ENCODE measurements at regions not wholly inside any gene's neighbourhood (a gene's known extent, or its start where the extent isn't known, plus 50 kb on each side); places are given as distances from the start of the nearest gene placed in this dataset.
"Not testable (repeated sequence)": the region's sequence is repeated elsewhere in the genome, so short reads cannot be mapped to it uniquely, and the experiment has no call there.

DNA sequence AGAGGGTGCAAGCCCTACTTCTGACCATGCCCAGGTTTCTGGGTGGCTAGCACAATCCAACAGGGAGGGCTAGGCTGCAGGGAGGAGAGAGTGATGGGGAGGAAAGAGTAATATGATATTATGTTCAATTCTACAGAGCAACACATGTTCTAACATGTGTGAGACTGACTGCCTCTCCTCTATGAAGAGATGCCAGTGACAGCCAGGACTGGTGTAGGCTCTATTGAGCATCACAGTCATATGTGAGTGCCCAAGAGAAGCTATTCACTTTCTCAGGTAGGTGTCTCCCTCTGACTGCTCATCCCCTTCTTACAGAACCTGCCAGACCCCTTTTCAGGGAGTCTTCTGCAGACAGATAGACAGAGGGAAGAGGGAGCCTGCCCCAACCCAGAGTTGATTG, 446.1 kb downstream of the SIPA1L2 start:
- DNase-seq = no peak

DNA sequence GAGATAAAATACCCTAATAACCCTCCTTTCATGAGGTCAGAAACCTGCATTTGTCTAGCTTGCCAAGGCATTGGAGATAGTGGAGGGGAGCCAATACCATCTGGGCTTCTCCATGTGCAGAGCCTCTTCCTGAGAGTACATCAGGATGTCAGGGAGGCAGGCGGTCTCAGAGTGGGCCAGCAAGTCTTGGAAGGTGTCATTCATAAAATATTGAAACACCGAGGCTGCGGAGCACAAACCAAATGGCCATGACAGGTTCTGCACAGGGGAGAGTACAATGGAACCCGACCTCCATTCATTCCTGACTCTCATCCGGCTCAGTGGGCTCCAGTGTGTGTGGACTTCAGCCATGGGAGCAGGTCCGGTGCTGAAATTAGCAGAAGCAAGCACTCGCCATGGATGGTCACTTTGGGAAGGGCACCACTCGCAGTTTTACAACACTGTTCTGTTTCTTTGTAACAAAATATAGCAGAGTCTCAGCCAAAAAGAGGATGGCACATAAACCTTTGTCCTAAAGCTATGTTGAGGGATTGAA, 446.6 kb downstream of the SIPA1L2 start:
- no peak for DNase-seq

DNA sequence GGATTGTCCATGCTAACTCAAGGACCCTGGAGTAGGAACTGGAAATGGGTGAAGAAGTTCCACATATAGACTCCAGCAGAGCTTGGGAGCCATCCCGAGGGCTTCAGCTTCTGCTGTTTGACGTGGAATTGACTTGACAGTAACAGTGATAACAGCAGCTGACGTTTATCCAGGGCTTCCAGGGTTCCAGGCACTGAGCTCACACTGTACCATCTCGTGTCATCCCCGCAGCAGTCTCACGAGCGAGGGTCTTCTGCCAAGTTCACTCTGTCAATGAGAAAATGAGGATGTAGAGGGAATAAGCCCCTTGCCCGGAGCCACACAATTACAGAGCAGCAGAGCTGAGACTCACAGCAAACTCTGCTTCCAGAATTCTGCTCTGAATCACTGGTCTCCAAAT, 447.7 kb downstream of the SIPA1L2 start:
- no peak for DNase-seq

DNA sequence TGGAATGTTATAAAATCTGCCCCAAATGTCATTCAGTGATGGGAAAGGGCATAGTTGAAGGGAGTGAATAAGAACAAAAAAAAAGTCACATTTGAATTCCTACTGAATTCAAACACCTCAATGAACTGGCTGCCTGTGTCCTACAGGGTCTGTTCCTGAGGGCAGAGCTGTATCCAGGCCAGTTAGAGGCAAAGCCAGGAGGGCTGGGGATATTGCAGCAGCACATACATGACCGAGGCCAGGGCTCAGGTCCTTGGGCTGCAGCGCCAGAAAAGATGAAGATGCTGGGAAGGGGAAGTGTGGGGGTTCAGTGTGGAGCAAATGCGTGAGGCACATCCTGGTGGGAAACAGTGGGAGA, 449.2 kb downstream of the SIPA1L2 start:
- no peak for DNase-seq

DNA sequence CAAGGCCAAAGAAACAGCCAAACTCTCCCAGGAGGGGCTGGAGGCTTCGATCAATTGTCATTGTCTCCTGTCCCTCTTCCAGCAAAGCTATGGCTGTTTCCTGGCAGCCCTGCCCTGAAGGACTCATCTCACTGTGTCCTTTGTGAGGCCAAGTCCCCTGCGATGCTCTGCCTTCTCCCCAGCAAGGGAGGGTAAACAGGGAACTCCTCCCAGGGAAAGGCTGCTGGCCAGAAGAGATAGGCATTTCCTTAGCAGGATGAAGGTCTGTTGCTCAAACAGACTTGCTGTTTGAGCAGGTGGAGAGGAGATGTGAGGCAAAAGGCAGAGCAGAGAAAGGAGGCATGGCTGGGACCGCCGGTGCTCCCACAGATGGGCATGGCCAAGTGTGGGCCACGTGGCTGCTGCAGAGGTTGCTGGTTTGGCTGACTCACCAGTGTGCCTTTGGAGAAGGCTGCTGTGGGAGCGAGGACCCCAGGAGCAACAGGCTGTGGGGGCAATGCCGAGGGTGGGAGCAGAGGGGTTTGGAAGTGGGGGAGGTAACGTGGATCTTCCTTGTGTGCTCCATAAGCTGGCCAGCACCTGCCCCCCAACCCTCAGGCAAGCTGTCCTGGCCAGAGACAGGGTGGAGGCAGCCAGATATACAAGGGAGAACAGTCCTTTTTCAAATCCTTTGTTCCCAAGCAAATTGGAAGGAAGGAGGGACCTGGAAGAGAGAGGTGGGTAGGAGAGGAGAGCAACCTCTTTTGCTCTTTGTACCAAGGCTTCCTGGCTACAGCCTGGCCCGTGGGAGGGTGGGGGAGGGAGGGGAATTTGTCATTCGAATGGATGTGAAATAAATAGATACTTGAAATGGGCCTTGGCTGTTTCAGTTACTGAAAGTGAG, 449.8 kb downstream of the SIPA1L2 start:
- no peak for DNase-seq

DNA sequence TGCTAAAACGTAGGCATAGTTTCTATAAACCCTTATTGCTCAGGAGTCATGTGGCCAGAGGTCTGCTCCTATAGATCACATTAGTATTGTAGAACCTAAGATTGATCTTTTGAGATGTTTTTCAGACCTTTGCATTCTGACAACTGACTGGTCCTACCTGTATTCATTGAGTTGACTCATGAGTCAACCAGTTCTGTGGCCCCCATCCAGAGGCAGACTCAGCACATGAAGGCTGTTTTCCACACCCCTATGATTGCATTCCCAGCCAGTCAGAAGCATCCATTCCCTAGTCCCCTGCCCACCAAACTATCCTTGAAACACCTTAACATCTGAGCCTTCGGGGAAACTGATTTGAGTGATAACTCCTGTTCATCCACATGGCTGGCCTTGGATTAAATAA, 451.7 kb downstream of the SIPA1L2 start:
- DNase-seq = no peak

DNA sequence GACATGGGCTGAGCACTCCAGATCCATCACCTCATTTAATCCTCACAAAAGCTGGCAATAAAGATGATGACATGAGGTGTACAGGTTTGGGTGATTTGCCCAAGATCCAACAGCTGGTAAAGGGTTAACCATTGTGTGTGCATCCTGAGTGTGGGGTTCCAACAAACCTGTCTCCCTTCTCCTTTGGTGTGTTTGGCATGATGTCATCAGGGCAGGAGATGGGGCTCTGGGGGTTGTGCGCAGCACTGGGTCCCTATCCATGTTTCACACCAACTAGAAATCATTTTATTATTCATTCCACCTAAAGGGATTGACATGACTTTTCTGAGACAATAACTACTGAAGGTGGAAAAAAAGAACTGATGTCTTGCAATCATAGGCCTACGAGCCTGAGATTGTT, 452.5 kb downstream of the SIPA1L2 start:
- DNase-seq = no peak

DNA sequence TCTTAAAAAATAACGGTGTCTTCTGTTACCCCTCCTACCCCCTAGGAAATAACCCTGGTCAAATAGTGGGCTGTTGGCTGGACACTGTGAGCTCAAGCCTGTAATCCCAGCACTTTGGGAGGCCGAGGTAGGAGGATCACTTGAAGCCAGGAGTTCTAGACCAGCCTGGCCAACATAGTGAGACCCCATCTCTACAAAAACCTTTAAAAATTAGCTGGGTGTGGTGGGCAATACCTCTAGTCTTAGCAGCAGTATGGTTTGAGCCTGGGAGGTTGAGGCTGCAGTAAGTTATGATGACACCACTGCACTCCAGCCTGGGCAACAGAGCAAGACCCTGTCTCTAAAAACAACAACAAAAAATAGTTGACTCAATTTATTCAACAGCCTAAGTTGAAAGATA, 453.7 kb downstream of the SIPA1L2 start:
- no peak for DNase-seq

DNA sequence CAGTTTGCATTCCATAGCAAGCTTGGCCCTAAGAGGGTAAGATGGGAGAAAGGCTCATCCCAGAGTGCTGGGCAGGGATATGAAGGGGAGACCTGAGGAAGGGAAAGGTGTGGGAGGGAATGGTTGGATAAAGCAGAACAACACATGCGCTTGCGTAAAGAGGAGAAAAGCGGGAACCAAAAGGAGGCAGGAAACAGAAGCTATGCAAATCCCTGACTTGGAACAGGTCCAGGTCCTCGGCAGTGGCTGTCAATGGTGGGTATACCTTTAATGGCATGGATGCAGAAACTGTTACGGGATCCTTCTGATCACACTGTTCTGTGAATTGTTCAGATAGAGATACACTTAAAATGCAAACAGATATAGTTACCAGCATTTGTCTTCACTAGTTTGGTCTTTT, 455.6 kb downstream of the SIPA1L2 start:
- DNase-seq = no peak

DNA sequence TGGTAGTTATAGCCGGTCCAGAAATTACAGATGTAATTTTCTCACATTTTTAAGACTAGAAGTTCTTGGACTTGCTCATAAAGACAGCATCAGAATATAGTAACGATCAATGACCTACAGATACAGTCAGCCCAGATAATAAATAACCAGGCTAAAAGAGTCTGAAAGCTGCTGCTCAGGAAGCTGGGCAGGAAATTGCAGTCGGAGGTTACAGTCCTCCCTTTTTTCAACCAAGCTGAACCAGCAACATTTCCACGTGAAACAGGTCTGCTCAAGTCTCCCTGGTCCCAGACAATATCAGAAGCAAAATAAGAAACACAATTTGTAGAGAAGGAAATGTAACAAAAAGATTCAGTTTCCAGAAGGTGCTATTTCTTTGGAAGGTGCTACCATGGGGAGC, 457.4 kb downstream of the SIPA1L2 start:
- DNase-seq = no peak

DNA sequence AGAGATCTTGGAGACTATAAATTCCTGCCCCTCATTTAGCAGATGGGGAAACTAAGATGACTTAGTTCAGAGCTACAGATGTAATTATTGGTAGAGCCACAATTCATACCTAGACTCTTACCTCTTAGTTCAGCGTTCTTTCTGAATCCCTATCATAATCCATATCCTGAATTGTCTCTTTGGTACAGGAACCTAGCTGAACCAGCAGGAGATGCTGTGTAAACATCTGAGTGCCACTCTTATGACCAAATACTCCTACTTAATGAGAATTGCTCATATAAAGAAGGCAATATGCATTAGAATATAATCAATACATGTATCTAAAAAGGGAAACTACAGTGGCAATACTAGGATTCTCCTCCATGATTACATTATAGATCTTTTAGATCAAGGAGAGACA, 459.0 kb downstream of the SIPA1L2 start:
- DNase-seq = no peak

DNA sequence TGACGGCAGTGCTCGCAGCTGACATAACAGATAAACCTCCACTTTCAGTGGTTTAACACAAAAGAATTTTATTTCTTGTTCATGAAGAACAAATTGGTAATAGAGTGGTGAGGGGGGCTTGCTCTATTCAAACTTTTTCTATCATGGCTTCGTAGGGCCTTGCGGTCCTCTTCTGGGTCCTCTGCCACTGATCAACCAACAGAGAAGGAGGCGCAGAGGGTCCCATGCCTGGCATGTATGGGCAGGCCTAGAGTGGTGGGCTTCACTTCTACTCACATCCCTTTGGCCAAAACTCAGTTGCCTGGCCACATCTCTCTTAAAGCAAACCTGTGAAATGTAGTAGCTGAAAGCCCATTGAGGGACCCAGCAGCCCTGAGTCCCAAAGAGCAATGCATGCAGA, 460.5 kb downstream of the SIPA1L2 start:
- no peak for DNase-seq

DNA sequence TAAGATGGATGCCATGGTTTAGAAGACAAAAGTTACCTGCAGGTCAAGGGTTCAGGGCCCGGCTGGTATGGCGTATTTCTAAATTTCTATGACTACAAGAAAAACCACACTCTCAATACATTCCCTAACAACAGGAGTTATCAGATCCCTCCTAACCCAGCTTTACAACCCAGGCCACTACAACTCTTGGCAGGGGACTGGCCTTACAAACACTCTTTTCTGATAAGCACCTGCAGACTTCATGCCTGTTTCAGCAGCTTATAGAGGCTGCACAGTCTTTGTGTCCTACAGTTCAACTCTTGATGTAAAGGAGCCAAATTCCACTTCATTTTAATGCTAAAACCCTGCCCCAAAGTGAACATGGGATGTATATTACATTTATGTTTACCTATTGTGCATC, 461.4 kb downstream of the SIPA1L2 start:
- no peak for DNase-seq

DNA sequence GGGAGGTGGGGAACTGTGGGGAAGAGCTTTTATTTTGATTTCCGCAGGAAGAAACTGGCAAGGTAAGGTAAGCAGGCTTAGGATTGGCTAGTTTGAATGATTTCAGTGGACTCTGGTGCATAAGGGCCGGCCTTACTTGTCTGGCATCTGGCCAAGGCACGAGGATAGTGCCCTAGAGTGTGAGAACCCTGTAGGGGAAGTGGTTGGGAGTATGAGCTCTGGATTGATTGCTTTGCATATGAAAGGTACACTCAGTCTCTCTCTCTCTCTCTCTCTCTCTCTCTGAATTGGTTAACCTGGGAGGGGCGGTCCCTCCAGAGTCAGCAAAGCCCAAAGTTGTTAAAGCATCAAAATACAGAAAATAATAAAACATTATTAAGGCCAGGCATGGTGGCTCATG, 463.0 kb downstream of the SIPA1L2 start:
- no peak for DNase-seq

DNA sequence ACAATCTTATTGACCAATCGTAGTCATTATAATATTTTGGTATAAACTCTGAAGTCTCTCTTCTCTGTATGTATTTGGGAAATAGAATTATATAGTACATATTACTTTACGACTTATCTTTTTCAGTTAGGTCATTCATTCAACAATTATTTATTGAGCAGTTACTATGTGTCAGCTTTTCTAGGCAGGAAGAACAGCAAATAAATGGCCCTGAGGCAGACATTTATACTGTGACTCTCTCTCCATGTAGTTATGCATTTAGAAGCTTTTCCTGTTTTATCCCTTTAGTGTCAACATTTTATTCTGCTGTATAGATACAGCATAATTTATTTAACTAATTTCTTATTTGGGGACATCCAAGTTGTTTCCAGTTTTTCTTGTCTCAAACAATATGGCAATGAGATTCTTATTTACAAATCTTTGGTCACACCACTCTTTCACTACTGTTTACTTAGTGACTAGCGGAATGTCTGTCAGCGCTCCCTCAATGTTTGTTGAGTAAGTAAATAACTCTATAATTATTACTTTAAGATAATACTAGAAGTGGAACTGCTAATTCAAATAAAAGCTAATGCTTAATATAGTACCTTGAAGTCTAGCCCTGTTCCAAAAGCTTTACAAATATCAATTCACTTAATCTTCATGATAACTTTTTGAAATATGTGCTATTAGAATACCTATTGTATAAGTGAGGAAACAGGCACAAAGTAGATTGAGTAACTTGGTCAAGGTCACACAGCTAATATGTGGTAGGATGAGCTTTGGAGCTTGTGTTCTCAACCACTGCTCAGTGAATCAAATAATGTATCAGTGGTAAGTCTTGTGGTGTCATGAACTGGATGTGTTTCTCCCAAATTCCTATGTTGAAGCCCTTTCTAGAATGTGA, 465.6 kb downstream of the SIPA1L2 start:
- no peak for DNase-seq

DNA sequence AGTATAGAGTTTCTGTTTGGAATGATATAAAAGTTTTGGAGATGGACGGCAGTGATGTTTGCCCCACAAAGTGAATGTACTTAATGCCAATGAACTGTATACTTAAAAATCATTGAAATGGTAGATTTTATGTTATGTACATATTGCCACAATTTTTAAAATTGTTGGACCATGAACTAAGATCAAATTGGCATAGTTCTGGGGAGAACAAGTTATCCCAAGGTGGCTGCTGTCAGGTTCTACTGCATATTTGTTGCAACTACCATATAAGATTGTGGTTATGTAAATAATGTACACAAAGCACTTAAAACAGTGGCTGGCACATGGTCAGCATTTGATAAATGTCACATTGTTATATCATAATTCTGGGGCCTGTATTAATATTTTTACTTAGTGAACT, 466.4 kb downstream of the SIPA1L2 start:
- DNase-seq = no peak

DNA sequence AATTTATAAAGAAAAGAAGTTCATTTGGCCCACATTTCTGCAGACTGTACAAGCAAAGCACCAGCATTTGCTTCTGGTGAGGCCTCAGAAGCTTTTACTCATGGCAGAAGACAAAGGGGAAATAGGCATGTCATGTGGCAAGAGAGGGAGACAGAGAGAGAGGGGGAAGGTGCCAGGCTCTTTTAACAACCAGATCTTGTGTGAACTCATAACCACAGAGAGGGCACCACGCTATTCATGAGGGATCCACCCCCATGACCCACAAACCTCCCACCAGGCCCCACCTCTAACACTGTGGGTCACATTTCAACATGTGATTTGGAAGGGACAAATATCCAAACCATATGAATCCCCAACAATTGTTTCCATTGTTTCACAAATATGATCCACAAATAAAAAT, 467.9 kb downstream of the SIPA1L2 start:
- no peak for DNase-seq

DNA sequence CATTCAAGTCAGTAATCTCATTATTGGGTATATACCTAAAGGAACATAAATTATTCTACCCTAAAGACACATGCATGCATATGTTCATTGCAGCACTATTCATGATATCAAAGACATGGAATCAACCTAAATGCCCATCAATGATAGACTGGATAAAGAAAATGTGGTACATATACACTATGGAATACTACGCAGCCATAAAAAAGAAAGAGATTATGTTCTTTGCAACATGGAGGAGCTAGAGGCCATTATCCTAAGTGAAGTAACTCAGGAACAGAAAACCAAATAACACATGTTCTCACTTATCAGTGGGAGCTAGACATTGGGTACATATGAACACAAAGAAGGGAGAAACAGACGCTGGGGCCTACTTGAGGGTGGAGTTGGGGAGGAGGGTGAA, 471.4 kb downstream of the SIPA1L2 start:
- not testable (repeated sequence) for DNase-seq

DNA sequence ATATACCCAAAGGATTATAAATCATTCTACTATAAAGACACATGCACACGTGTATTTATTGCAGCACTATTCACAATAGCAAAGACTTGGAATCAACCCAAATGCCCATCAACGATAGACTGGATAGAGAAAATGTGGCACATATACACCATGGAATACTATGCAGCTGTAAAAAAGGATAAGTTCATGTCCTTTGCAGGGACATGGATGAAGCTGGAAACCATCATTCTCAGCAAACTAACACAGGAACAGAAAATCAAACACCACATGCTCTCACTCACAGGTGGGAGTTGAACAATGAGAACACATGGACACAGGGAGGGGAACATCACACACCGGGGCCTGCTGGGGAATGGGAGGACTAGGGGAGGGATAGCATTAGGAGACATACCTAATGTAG, 473.9 kb downstream of the SIPA1L2 start:
- not testable (repeated sequence) for DNase-seq

DNA sequence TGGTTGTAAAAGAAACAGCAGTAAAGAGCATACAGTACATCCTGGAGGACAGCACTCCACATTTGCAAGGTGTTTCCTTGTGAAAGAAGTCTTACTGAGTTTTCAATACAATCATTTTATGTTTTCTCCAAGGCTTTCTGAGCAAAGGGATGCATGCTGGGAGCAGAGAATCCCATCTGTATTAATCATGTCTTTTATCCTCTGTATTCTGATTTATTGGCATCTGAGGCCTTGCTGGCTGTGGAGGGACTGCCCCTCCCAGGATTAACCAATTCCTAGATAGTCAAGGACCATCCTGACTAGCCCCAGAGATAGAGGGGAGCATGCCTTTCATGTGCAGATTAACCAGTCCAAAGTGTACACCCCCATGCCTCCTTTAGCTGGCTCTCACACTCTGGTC, 476.3 kb downstream of the SIPA1L2 start:
- no peak for DNase-seq

DNA sequence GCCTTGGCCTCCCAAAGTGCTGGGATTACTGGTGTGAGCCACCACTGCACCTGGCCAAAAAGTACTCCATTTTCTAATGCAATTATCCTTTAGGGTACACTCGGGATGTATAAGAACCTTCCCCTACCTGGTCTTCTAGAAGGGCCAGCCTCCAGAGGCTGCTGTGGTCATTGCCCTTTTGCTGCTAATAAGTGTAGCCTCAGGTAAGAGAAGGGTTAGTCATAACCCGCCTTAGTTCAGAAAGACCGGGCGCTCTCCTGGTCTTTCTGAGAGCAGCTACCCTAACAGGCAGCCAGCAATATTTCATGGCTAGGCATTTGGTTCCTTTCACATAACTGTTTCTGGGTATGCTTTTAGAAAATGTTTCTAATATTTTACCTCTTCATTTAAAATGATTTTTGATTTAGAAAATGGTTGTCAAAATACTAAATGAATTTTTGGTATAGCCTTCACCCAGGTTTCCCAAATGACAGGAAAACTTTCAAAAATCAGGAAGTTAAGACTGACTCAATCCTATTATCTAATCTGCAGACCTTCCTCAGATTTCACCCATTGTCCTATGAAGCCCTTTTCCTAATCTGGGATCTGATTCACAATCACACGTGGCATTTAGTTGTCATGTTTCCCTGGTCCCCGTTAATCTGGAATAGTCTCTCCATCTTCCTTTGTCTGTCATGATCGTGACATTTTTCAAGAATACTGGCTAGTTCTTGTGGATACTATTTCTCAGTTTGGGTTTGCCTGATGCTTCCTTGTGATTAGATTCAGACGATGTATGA, 479.0 kb downstream of the SIPA1L2 start:
- no peak for DNase-seq

DNA sequence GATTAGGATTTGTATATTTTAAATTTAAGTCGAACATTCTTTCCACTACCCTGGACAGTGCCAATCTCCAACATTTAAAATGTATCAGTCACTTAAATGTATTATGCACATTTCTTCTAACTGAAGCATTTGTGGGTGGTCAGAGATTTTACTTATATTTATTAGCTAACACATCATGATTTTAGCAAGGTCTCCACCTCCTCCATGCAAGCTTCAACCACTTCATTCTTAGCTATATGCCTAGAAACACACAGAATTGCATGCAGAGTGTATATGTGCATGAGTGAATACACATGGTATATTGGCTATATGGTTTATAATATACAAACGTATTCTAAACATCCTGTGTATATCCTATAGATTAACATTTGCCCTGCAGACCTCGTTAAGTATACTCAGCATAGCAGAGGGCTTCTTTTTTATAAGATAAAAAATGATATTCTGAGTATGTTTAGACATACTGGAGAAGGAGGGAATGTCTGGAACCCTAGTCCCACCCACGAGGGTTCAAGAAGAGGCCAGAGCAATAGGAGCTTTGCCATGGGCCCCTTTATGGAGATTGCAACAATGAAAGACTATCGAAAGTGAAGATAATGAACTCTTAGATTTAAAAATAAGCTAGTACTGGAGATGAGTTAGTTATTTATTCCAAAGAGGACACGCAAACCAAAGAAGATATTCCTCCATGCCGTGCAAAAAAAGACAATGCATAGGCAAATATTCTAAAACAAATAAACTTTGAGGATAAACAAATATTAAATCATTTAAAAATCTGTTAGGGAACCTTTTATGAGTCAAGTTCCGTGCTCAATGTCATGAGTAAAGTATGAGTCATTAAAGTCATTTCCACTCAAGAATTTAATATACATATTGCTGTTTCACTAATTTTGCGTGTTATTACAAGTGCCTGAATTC, 480.4 kb downstream of the SIPA1L2 start:
- DNase-seq = no peak
